GM19372 (cell line): ENCODE measurements at regions not wholly inside any gene's neighbourhood (a gene's known extent, or its start where the extent isn't known, plus 50 kb on each side); places are given as distances from the start of the nearest gene placed in this dataset.

ENCODE experiments used
- ATAC-seq: cut with Tn5 transposase; IDR thresholded peaks from one replicate; pipeline ENCODE4 v1.9.1; 2021; ENCODE audit warnings: mild to moderate bottlenecking, low read depth, moderate library complexity; ENCODE audit not compliant: unreplicated experiment

GRCh38 chr5:56343988-56344387 lies 110.9 kb upstream of the ANKRD55 start:
- ATAC-seq = no peak

- no peak for ATAC-seq
Measured at GRCh38 chr5:56342616-56343015, 109.5 kb upstream of the ANKRD55 start.

- ATAC-seq = no peak
Measured at GRCh38 chr5:56340196-56340980, 107.3 kb upstream of the ANKRD55 start.

DNA sequence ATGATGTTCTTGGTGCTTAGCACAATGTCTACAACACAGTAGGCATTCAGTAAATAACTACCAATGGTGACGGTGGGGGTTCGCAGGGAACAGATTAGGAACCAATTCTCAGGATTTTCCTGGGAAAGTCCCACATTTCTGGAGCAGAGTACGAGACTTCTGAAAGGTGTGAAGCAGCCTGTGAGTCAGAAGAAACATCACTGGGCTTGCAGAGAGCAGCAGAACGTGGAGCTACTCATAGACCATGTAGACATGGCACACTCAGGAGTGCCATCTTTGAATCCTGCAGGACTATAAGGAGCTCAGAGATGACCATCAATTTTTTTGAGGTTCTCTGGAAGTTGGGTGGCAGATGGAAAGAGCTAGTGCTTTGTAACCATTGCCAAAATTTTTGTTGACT lies 106.6 kb upstream of the ANKRD55 start:
- no peak for ATAC-seq

GRCh38 chr5:56337715-56338319 lies 104.7 kb upstream of the ANKRD55 start:
- no peak for ATAC-seq

- ATAC-seq = no peak
Measured at GRCh38 chr5:56335212-56335611, 102.1 kb upstream of the ANKRD55 start.

DNA sequence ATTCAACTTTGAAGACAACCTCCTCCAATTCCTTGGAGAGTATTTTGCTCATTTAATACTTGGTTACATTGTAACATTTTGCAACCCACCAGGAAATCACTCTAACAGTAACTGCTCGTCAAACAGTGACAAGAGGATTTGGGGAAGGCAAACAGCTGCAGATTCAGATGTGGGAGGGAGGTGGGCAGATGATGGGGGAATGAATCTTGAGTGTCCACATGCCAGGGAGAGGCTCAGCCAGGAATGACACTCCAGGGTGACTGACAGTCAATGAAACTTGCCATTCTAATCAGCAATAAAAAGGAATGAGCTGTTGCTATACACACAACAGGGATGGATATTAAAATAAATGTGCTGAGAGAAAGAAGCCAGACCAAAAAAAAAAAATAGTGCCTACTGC lies 97.7 kb upstream of the ANKRD55 start:
- no peak for ATAC-seq

GRCh38 chr5:56330167-56330566 lies 97.0 kb upstream of the ANKRD55 start:
- ATAC-seq = no peak

DNA sequence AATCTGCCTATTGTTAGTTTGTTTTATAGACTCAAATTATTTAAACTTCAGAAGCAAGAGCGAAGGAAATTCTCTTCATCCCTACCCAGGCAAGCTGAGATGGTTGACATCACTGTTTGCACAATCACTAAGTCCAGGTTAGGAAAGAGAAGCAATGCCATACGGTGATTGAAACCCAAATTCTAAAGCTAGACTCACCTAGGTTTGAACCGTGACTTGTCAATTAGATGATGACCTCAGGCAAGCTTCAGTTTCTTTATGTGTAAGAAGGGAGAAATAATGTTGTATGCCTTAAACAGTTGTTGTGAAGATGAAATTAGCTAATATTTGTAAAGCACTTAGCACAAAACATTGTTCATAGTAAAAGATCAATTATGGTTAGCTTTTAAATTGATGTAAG lies 96.5 kb upstream of the ANKRD55 start:
- peak; percentile 46 for ATAC-seq

DNA sequence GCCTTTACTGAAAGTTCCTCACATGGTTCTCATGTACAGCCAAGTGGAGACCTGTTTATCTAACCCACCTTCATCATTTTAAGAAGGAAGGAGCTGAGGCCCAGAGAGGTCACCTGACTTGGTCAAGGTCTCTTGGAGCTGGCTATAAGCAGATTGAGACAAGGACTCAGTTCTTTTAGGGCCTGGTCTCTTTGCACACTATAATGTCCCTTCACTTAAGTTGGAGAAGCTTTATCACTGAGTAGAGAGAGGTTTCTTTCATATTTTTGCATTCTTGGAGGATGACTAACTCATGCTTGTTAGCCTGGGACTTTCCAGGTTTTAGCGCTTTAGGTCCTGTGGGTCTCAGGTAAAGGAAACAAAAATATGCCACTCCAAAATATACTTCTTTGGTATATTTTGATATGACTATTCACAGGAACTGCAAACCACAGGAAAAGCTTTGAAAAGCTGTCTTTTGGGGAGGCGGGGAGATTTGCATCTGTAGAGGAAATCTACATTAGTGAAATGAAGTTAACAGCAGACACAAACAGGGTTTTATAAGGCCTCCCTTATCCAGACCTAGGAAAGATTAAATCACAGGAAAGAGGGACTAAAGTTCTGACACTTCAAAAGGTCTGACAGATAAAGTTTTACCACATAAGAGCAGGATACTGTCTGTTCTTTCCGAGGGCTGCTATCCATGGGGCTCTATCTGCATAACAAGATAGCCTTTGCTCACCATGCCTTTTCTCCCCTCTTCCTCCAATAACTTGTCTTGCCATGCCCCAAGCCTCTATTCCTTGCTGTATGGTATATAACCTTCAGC lies 95.8 kb upstream of the ANKRD55 start:
- no peak for ATAC-seq

DNA sequence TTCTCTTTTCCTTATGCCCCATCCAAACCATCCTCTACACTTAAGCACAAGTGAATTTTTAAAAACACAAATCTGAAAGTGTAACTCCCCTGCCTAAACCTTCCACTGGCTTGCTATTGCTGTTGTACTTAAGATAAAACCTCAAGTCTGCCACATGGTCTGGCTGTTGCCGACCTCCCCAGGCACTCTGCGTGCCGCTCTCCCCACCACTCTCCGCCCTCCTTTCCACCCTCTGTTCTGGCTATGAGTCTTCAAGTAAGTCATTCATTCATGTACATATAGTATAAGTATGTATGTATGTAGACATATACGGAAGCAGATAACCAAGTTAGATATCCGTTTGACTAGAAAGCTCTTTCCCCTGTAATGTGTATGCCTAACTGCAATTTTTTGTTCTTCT lies 94.7 kb upstream of the ANKRD55 start:
- peak; percentile 60 for ATAC-seq

DNA sequence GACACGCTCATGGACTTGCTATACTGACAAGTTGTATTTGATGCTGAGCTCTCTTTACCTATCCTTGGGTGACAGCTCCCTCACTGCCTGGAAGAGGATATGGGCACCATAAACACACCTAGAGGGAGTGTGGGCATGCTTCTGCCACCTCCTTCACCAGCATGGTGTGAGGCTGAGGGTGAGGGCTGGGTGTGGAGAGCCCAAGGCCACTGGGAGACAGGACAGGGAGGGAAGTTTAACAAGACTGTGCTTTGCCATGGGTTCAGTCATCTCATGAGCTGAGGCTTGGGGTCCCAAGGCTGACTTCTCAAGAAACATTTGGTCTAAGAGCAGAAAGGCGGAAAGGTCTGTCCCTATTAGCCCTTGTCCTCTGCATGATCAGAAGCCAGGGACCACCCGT lies 93.6 kb upstream of the ANKRD55 start:
- ATAC-seq = no peak

DNA sequence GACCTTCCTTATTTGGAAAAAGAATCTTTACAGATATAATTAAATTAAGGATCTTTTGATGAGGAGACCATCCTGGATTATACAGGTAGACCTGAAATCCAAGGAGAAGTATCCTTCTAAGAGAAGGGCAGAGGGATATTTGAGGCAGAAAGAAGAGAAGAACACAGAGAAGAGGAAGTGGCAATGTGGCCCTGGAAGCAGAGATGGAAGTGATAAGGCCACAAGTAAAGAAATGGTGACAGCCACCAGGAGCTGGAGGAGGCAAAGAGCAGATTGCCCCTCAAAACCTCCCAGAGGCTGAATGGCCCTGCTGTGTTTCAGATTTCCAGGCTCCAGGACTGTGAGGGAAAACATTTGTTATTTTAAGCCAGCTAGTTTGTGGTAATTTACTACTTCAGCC lies 93.0 kb upstream of the ANKRD55 start:
- ATAC-seq = no peak

- ATAC-seq = no peak
Measured at GRCh38 chr5:56325039-56325438, 91.9 kb upstream of the ANKRD55 start.

DNA sequence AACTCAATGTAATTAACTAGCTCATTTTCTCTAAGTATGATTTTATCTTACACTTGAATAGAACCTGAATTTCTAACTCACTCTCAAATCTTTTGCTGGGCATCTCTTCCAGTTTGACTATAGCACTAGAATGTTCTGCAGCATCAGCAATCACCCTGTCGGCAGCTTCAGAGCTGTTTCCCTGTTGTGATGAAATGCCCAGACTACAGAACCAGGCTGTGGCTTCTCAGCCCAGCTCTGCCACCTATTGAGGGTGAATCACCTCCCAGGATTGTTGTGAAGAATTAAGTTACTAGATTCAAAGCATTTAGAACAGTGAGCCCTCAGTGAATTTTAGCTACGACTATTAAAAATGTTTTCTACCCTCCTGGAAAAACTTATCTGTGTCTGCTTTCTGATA lies 90.4 kb upstream of the ANKRD55 start:
- ATAC-seq = no peak

GRCh38 chr5:56322592-56322991 lies 89.5 kb upstream of the ANKRD55 start:
- ATAC-seq = no peak

GRCh38 chr5:56321236-56321881 lies 88.2 kb upstream of the ANKRD55 start:
- no peak for ATAC-seq

DNA sequence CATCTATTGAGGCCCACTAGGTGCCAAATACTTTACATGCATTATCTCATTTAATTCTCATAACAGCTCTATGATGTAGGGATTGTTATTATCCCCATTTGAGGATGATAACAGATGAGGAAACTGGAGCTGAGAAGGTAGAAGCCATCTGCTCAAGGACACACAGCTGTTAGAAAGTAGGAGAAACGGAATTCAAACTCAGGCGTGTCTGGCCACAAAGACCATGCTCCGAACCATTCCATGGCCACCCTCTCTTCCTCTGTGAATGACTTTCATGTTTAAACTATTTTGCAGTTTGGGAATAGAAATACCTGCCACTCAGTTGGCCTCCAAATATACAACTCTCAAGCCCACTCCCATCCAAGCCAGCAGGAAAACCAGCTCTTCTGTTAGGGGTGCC lies 87.6 kb upstream of the ANKRD55 start:
- no peak for ATAC-seq

GRCh38 chr5:56319526-56320181 lies 86.5 kb upstream of the ANKRD55 start:
- ATAC-seq = no peak

DNA sequence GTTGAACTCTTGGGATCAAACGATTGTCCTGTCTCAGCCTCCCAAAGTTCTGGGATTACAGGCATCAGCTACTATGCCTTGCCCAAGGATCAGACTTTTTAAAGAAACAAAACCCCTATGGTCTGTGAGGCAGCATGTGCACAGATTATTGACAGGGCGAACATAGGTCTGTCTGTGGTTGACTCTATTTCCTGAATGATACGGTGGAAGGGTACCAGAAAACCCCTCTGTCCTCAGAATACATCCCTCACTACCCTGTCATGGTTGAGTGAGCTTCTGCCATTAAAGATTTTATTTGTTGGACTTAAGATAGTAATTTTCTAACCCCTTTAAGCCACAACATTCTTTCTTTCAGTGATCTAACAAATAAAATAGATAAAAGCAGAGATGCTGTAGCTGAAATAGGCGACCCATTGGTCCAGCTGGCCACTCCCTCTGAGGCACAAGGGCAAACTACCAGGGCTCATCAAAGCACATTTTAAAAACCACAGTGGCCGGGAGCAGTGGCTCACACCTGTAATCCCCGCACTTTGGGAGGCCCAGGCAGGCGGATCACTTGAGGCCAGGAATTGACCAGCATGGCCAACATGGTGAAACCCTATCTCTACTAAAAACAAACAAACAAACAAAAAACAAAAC lies 84.9 kb upstream of the ANKRD55 start:
- peak; percentile 72 for ATAC-seq
